ENCODE measurements at regions not wholly inside any gene's neighbourhood (a gene's known extent, or its start where the extent isn't known, plus 50 kb on each side); places are given as distances from the start of the nearest gene placed in this dataset.

DNA sequence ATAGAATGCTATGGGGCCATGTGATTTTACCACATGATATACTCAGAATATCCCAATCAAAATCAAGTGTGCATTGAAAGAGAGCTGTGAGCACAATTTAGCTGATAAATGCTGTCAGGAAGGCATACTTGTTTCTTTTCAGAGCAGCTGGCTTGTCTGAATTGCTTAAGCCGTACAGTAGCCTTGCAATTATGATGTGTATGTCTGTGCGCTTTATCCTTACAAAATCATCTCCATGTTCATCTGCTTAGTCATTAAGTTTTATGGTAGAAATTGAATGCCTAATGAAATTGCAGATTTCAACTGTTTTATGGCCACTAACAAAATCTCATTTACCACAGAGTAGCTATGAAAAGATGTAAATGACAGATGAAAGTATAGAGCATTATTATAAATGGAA, 346.0 kb upstream of the DLGAP1 start:
- no peak for DNase-seq (ENCODE audit: low spot score in 2 of 2, unreplicated experiment in 2 of 2)
- Mint-ChIP-seq H3K27me3 (ENCODE audit: low read depth) (no peaks in the 10 kb centered on the region), H3K4me1 (no peaks in the 10 kb centered on the region), H3K36me3 (no peaks in the 10 kb centered on the region), H3K4me3 (no peak overlapping the region), H3K27ac (no peak overlapping the region), H3K9me3 (peaks cover 42% of the 10 kb centered on the region)
- no peak for TF ChIP-seq CTCF (IDR thresholded peaks at IDR 0.05; ENCODE audit: unreplicated experiment)

DNA sequence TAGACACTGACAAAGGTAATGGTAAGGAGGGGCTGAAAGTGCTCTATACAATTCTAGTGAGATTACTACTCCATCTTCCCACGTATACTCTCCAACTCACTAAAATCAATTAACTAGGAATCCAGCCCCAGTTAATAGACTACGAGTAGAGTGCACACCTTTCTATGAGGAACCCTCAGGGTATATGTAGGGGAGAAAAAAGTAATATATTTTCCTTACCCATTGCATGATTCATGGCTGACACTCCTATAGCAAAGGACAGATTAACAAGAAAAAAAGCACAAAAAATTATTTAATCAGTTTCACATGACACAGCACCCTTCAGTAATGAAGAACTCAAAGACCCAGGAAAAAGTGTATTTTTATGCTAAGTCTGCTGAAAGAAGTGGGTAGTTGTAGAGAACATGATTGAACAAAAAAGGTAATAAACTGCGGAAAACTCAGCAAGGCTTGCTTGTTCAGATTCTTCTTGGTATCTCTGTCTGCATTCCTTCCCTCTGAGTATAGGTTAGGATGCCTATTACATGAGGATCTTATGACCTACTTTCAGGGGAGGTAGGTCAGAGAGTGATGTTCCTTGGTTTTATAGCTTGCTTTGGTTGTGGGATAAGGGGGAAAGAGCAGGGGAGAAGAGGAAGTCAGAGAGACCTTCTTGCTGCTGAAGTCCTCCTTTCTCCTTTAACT, 342.0 kb upstream of the DLGAP1 start:
- Mint-ChIP-seq H3K36me3 (no peaks in the 10 kb centered on the region), H3K9me3 (peaks cover 36% of the 10 kb centered on the region), H3K27me3 (ENCODE audit: low read depth) (peaks cover 8% of the 10 kb centered on the region), H3K4me1 (no peaks in the 10 kb centered on the region), H3K4me3 (no peak overlapping the region), H3K27ac (no peak overlapping the region)
- no peak for DNase-seq (ENCODE audit: low spot score in 2 of 2, unreplicated experiment in 2 of 2)
- no peak for TF ChIP-seq CTCF (IDR thresholded peaks at IDR 0.05; ENCODE audit: unreplicated experiment)

- H3K9me3 Mint-ChIP-seq, result peaks cover 20% of the 10 kb centered on the region
- no peaks in the 10 kb centered on the region for H3K4me1 Mint-ChIP-seq
- no peak for DNase-seq (ENCODE audit: low spot score in 2 of 2, unreplicated experiment in 2 of 2)
- no peak overlapping the region for H3K27ac Mint-ChIP-seq
- no peaks in the 10 kb centered on the region for H3K36me3 Mint-ChIP-seq
- peaks cover 13% of the 10 kb centered on the region for H3K27me3 Mint-ChIP-seq (ENCODE audit: low read depth)
- no peak overlapping the region for H3K4me3 Mint-ChIP-seq
- TF ChIP-seq CTCF (IDR thresholded peaks at IDR 0.05; ENCODE audit: unreplicated experiment), result no peak
Observed at GRCh38 chr18:4789506-4789905, 334.4 kb upstream of the DLGAP1 start.

- TF ChIP-seq CTCF (IDR thresholded peaks at IDR 0.05; ENCODE audit: unreplicated experiment), result no peak
- Mint-ChIP-seq H3K9me3 (peaks cover 3% of the 10 kb centered on the region), H3K27ac (no peak overlapping the region), H3K4me1 (no peaks in the 10 kb centered on the region), H3K36me3 (no peaks in the 10 kb centered on the region), H3K4me3 (no peak overlapping the region), H3K27me3 (ENCODE audit: low read depth) (peaks cover 2% of the 10 kb centered on the region)
- DNase-seq (ENCODE audit: low spot score in 2 of 2, unreplicated experiment in 2 of 2), result no peak
Observed at GRCh38 chr18:4781873-4782272, 326.8 kb upstream of the DLGAP1 start.

GRCh38 chr18:4765401-4765800, 310.3 kb upstream of the DLGAP1 start:
- Mint-ChIP-seq H3K27me3 (ENCODE audit: low read depth) (no peaks in the 10 kb centered on the region), H3K36me3 (no peaks in the 10 kb centered on the region), H3K27ac (no peak overlapping the region), H3K4me1 (no peaks in the 10 kb centered on the region), H3K4me3 (no peak overlapping the region), H3K9me3 (no peaks in the 10 kb centered on the region)
- TF ChIP-seq CTCF (IDR thresholded peaks at IDR 0.05; ENCODE audit: unreplicated experiment), result no peak
- no peak for DNase-seq (ENCODE audit: low spot score in 2 of 2, unreplicated experiment in 2 of 2)

DNA sequence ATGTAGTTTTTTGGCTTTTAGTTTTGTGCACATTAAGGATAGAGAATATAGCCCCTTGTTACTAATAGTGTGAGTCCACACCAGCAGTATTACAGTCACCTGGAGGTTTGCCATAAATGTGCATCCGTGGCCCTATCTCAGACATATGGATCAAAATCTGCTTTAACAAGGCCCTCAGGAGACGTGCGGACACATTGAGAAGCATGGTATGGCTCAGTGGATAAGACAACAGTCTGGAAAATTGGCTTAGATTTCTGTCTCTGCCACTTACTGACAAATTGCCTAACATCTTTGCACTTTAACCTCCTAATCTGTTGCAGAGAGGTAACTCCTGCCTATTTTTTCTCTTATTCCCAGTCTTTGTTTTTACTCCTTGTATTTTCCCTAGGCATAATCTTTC, 307.2 kb upstream of the DLGAP1 start:
- H3K27ac Mint-ChIP-seq, result no peak overlapping the region
- no peaks in the 10 kb centered on the region for H3K36me3 Mint-ChIP-seq
- H3K27me3 Mint-ChIP-seq (ENCODE audit: low read depth), result no peaks in the 10 kb centered on the region
- TF ChIP-seq CTCF (IDR thresholded peaks at IDR 0.05; ENCODE audit: unreplicated experiment), result no peak
- H3K4me3 Mint-ChIP-seq, result no peak overlapping the region
- H3K9me3 Mint-ChIP-seq, result no peaks in the 10 kb centered on the region
- H3K4me1 Mint-ChIP-seq, result no peaks in the 10 kb centered on the region
- DNase-seq (ENCODE audit: low spot score in 2 of 2, unreplicated experiment in 2 of 2), result no peak
